Kidney tubule cell (primary cell): ENCODE measurements at regions not wholly inside any gene's neighbourhood (a gene's known extent, or its start where the extent isn't known, plus 50 kb on each side); places are given as distances from the start of the nearest gene placed in this dataset.

ENCODE experiments used
- DNase-seq: peaks from one replicate; pipeline ENCODE4 v3.0.0-alpha.2; 2018; ENCODE audit warnings: low spot score

GRCh38 chr12:67535176-67535575 is 113.4 kb upstream of the DYRK2 start:
- peak; percentile 54 for DNase-seq

GRCh38 chr12:67535971-67536370 is 112.6 kb upstream of the DYRK2 start:
- DNase-seq: no peak

- no peak for DNase-seq
Observed at GRCh38 chr12:67539329-67539728, 109.2 kb upstream of the DYRK2 start.

- no peak for DNase-seq
Observed at GRCh38 chr12:67539946-67540345, 108.6 kb upstream of the DYRK2 start.

- peak; percentile 73 for DNase-seq
Observed at GRCh38 chr12:67540920-67541624, 107.5 kb upstream of the DYRK2 start.

- DNase-seq: peak; percentile 54
Observed at GRCh38 chr12:67541625-67541991, 106.9 kb upstream of the DYRK2 start.

- DNase-seq: no peak
Observed at GRCh38 chr12:67543021-67543770, 105.3 kb upstream of the DYRK2 start.

- no peak for DNase-seq
Observed at GRCh38 chr12:67545298-67545697, 103.2 kb upstream of the DYRK2 start.

GRCh38 chr12:67546746-67547145 is 101.8 kb upstream of the DYRK2 start:
- DNase-seq: no peak

- DNase-seq: peak; percentile 47
Observed at GRCh38 chr12:67555075-67555717, 93.3 kb upstream of the DYRK2 start.

GRCh38 chr12:67558775-67559174 is 89.8 kb upstream of the DYRK2 start:
- no peak for DNase-seq

- DNase-seq: no peak
Observed at GRCh38 chr12:67559751-67560150, 88.8 kb upstream of the DYRK2 start.

GRCh38 chr12:67562513-67563287 is 85.8 kb upstream of the DYRK2 start:
- DNase-seq: no peak

GRCh38 chr12:67568055-67568454 is 80.5 kb upstream of the DYRK2 start:
- no peak for DNase-seq

- no peak for DNase-seq
Observed at GRCh38 chr12:67572492-67572891, 76.1 kb upstream of the DYRK2 start.

GRCh38 chr12:67573566-67573965 is 75.0 kb upstream of the DYRK2 start:
- no peak for DNase-seq

- DNase-seq: peak; percentile 71
Observed at GRCh38 chr12:67578976-67579661, 69.4 kb upstream of the DYRK2 start.

- no peak for DNase-seq
Observed at GRCh38 chr12:67579662-67580003, 68.9 kb upstream of the DYRK2 start.

GRCh38 chr12:67582238-67582834 is 66.2 kb upstream of the DYRK2 start:
- DNase-seq: no peak

GRCh38 chr12:67582844-67583243 is 65.7 kb upstream of the DYRK2 start:
- DNase-seq: no peak

- no peak for DNase-seq
Observed at GRCh38 chr12:67586951-67587350, 61.6 kb upstream of the DYRK2 start.

- DNase-seq: no peak
Observed at GRCh38 chr12:67589078-67589477, 59.5 kb upstream of the DYRK2 start.
